GM12864 (cell line): ENCODE measurements at regions not wholly inside any gene's neighbourhood (a gene's known extent, or its start where the extent isn't known, plus 50 kb on each side); places are given as distances from the start of the nearest gene placed in this dataset.

Experiments used
- DNase-seq: peaks from one replicate; pipeline ENCODE4 v3.0.0-alpha.2; 2011; ENCODE audit warnings: low read depth
- H3K4me3 ChIP-seq: 2 replicates; pipeline ENCODE4 v1.5.1; 2011; ENCODE audit warnings: mild to moderate bottlenecking, low read depth, low read length, control low read depth
- CTCF ChIP-seq: IDR thresholded peaks from 2 replicates; pipeline ENCODE4 v1.5.1; 2011; ENCODE audit warnings: low read depth, mild to moderate bottlenecking, moderate library complexity, low read length, control low read depth, inconsistent platforms; ENCODE audit errors: missing control alignments

GRCh38 chr17:77304746-77305473 is 164.1 kb downstream of the SEC14L1 start:
- DNase-seq: no peak
- TF ChIP-seq CTCF: no peak
- H3K4me3 ChIP-seq: no peak overlapping the region

GRCh38 chr17:77306048-77306789 is 165.4 kb downstream of the SEC14L1 start:
- no peak overlapping the region for H3K4me3 ChIP-seq
- TF ChIP-seq CTCF: no peak
- DNase-seq: no peak

- no peak for TF ChIP-seq CTCF
- H3K4me3 ChIP-seq: no peak overlapping the region
- DNase-seq: no peak
Measured at GRCh38 chr17:77306790-77307478, 166.2 kb downstream of the SEC14L1 start.

- DNase-seq: no peak
- no peak for TF ChIP-seq CTCF
- H3K4me3 ChIP-seq: no peak overlapping the region
Measured at GRCh38 chr17:77307479-77308198, 166.9 kb downstream of the SEC14L1 start.

GRCh38 chr17:77308861-77309726 is 168.3 kb downstream of the SEC14L1 start:
- TF ChIP-seq CTCF: no peak
- DNase-seq: no peak
- no peak overlapping the region for H3K4me3 ChIP-seq

GRCh38 chr17:77310336-77310735 is 169.6 kb downstream of the SEC14L1 start:
- no peak for DNase-seq
- H3K4me3 ChIP-seq: no peak overlapping the region
- no peak for TF ChIP-seq CTCF
